G401 (cell line): ENCODE measurements at regions not wholly inside any gene's neighbourhood (a gene's known extent, or its start where the extent isn't known, plus 50 kb on each side); places are given as distances from the start of the nearest gene placed in this dataset.

Experiments
- DNase-seq: peaks from one replicate; pipeline ENCODE4 v3.0.0-alpha.2; 2015; ENCODE audit warnings: low spot score
- in situ Hi-C: cut with HindIII; loops from 2 replicates; pipeline ENCODE4 v1.10.0; 2016; ENCODE audit warnings: low sequenced_read_pairs, mixed read lengths

DNA sequence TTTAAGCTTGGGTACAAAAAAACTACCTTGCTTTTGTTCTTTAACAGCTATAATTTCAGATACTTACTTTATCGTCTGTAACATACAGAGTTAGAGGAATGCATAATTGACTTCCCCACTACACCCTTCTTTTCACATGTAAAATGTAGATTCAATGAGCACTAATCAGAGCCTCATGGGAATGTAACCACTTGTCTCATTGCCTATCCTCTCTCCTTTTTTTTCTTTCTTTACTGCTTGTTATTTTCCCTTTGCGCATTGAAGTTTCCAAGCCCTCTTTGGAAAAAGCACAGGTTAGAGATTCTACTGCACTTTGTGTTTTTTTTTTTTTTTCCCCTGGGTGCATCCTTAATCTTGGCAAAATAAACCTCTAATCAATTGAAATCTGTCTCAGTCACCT is 965.1 kb upstream of the PABPC4L start:
- no peak for DNase-seq
- in situ Hi-C loops = no loop called here

DNA sequence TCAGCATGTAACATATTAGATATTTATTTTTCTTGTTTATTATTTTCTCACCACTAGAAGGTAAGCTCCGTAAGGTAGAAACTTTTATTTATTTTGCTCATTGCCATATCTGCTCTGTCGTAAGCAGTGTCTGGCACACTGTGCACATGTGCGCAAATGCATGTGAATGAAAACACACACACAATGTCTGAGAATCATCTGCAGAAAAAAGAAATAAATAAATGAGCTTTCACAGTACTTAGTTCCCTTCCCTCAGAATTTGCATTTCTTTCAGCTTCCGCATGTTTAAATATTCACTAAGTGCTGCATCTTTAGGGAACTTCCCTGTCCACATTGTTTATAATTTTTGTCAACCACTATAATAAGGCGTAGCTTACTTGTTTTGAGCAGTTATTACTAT is 963.0 kb upstream of the PABPC4L start:
- in situ Hi-C loops = no loop called here
- DNase-seq = no peak

DNA sequence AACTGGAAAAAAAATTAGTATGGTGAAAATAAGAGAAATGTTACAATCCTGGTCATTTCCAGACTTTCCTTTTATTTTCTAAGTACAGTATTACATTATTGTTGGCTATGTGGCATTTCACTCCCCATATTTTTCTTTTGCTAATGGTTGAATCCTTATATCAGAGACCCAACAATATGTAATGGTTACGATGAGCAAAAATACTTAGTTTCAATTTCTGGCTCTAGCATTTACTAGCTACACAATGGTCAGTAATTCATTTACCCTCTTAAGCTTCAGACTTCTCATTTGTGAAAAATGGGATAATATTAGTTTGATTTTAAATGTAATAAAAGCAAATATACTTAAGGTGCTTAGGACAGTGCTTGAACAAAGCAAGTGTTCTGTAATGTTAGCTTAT is 942.9 kb upstream of the PABPC4L start:
- no peak for DNase-seq
- in situ Hi-C loops = no loop called here

DNA sequence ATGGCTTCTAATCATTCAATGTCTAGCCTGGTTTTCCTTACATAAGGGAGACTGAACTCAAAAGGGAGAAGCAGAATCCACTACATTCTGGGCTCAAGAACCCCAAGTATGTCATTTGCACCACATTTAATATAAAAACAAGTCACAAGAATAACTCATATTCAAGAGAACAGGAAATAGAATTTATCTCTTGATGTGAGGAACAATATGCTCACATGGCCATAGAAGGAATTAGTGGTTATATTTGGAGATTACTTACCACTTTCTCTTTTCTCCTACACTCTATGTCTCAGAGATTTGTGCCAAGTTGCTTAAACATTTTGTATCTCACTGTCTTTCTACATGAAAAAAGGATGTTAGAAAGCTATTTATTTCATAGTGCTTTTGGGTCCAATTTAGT is 922.6 kb upstream of the PABPC4L start:
- DNase-seq = no peak
- in situ Hi-C loops = no loop called here

DNA sequence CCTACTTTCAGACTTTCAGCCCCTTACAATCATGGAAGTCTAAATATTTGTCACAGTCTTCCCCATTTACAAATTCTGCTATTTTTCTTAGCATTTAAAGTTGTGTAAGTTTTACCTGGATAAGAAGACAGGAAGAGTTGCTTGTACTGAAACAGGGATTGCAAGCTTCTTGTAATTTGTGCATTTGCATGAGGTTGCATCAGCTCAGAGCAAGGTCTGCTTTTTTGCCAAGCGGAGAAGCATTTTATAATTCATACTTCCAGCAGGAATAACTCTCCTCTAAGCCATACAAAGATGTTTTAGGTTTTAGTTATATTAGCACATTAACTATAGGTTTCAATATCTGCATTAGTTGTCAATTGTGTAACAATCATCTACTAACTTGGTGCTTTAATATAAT is 922.0 kb upstream of the PABPC4L start:
- in situ Hi-C loops = no loop called here
- DNase-seq = no peak

DNA sequence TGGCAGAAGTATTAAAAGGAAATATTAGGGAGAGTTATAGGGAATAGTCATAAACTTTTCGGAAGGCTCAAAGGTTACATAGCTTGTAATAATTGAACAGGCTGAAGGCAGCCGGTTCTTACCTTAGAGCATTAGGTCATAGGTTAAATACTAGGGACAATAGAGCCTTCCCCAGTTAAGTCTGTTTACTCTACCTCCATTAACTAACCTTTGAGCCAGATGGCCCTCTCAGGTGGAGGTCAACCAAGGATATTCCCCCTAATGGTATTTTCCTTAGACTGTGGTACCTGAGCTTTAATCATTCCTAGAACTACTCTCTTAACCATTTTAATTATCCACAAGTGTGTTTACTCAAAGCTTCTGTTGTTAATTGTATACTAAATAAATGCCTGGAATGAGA is 920.9 kb upstream of the PABPC4L start:
- no peak for DNase-seq
- in situ Hi-C loops = no loop called here

DNA sequence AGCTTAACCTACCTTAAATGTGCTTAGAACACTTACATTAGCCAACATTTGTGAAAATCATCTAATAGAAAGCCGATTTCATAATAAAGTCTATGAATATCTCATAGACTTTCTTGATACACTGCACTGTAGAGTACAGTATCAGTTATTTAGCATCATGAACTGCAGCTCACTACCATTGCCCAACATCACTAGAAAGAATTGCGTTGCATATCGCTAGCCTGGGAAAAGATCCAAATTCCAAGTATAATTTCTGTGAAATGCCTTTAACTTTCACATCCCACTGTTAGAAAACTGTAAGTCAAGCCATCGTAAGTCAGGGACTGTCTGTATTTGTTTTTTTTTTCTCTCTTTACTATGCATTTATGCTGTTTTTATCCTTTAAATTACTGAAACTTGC is 918.6 kb upstream of the PABPC4L start:
- in situ Hi-C loops = no loop called here

DNA sequence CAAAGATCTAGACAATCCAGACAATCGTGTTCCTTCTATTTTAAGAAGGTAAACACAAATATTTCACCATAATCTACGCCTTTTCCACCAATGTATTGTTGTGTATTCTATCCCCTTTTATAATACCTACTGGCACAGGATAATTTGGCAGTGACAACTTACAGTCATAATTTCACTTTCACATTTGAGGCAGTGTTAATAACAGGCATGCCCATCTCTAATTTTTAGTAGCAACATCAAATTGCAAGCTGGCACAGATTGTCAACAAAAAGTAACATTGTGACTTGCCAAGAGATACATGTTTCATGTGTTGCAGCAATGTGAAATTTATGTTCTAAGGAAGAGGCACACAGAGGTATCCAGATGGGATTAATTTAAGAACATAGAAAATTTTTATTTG is 912.5 kb upstream of the PABPC4L start:
- in situ Hi-C loops = no loop called here
- DNase-seq = no peak

More for the DNA sequence above, 918.6 kb upstream of the PABPC4L start:
- DNase-seq = no peak

DNA sequence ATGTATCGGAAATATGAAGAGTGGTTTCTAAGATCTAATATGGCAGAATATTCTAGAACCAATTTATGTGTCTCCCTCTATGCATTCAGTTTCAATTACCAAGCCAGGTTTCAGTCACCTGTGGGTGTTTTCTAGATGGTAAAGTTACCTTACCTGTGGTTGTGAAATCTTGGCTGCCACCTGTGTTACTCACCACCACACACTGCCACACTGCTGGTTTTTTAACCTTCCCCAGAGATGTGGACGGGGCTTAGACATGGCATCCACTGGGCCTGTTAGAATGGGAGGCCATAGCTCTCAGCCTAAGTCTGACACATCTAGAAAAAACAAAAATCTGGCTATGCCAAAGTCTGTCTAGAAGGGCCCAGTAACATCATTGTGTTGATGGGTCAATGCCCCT is 896.5 kb upstream of the PABPC4L start:
- in situ Hi-C loops = no loop called here
- no peak for DNase-seq

DNA sequence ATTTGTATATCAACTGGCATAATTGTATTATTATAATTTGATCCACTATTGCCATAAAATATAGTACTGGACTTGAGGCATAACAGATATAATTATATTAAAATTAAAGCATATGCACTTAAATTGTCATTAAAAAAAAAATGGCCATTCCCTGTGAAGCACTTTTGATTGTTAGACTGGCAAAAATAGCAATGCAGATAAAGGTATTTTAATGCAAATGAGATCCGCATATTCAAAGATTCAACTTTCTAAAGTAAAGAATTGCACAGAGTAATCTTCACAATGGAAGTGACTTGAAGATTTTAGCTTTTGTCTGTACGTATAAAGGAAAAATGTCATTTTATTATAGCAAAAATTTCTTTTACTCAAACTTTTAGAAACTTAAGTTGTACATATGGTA is 871.8 kb upstream of the PABPC4L start:
- in situ Hi-C loops = no loop called here
- DNase-seq = no peak

DNA sequence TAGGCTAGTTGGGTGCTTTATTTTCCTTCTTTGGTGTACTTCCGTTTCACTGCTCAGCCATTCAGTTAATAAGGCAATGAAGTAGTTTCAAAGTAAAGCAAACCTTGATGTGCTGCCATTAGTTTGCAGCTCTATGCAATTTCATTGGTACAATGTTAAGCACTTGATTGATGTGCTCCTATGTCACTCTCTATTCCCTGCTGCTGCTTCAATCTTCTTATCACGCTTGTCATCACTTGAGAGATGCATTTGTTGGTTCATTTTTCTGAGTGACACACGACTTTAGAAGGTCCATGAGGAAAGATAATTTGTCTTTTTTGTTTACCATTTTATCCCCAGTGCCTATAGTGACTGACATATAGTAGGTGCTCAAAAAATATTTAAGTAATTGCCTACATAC is 871.0 kb upstream of the PABPC4L start:
- no peak for DNase-seq
- in situ Hi-C loops = no loop called here

DNA sequence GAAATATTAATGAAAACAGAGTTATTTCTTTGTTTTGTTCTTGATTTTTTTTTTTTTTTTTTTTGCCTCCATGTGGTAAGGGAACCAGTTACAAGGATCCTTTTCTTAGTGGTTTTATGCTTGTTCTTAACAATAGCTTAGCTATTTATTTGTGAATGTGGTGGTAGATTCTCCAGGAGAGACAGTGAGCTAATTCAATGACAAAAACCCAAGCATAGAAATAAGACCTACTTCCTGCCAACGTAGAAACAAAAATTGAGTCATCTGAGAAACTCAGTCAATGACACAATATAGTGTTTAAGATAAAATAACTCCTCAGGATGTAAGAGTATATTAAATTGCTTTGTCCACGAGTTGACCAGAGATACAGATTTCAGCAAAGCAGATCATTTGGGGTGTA is 863.8 kb upstream of the PABPC4L start:
- DNase-seq = no peak
- in situ Hi-C loops = no loop called here

DNA sequence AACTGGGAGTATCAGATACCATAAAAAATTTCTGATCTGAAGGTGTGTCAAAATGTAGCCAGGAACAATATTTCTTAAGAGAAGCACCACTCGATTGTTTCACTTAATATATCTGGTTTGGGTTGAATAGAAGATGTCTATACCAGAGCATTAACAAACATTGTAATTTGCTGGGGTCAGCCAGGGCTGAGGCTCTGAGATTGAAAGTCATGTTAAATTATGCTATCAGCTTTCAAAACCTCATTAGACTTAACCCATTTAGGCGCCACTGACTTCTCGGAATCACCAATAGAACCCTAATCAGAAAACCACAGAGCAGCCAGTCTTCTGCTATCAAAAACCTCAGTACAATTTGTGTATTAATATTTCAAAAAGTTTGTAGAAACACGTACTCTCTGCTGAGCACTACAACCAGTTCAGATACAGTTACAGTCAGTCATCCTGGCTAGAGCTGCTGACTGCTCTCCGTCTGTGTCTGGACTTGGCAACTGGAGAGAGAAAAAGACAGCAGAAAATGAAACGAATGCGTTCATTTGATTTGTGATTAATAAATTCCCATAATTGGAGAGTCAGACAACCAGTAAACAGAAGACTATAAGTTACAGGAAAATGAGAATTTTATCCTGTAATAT is 848.6 kb upstream of the PABPC4L start:
- no peak for DNase-seq
- in situ Hi-C loops = no loop called here

DNA sequence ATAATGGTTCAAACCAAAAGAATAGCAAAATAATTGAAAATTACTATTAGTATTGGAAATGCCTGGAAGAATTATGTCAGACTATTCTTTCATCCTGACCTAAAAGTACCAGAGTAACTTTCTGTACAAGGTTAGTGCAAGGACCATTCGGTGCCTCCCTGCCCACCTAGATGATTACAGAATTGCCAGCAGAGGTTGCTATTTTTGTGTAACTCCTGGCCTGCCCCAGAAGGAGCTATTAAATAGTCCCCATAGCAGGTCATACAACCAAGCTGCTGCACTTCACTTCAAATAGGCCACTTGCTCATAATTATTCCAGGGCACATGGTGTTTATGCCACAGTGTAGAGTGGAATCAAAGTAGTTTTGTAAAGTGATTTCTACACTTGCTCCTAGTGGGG is 831.1 kb upstream of the PABPC4L start:
- no peak for DNase-seq
- in situ Hi-C loops = no loop called here

DNA sequence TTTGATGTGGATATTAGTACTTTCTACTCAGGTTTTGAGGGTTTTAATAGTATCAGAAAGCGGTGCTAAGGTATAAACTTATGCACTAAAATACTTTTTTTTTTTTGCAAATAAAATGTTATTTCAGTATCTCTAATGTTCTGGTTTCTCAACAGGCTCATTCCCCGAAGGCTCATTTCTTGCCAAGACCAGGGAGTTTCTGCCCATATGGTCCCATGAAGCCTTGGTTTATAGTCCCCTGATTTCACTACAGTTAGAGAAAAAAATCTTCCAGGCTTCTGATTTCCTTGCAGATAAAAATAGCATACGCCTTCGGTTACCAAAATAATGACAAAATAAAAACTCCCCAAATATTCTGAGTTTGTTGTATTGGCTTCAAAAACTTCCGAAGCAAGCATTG is 814.2 kb upstream of the PABPC4L start:
- in situ Hi-C loops = no loop called here
- no peak for DNase-seq

DNA sequence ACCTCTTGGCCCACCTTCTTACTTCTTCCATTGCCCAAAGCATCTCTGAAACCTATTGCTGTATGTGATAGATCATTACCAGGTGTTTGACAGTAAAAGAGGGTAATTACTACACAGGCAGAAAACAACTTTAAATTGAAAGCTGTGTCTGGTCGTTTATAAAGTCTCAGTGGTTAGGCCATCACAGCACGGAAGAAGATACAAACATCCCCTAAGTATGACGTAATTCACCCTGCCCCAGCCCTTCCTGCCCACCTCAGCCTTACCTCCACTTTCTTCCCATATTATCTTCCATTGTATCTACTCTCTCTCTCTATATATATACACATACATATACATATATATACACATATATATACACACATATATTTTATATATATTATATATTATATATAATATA is 805.8 kb upstream of the PABPC4L start:
- in situ Hi-C loops = no loop called here
- DNase-seq = no peak

DNA sequence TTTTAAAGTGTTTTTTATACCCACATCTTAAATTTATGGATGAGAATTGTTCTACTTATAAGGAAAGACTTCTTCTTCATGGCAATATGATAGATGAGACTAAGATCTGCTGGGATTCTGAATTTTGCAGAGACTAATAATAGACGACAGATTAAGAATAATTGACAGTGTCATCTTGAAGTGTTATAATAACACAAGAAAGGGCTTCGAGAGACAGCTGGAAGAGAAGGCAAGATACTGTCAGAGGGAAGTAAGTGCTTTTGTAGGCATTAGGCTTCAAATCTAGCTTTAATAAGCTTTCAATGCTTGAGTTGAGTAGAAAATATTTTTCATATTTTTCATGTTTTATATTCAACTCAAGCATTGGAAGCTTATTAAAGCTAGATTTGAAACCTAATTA is 797.6 kb upstream of the PABPC4L start:
- DNase-seq = no peak
- in situ Hi-C loops = no loop called here

DNA sequence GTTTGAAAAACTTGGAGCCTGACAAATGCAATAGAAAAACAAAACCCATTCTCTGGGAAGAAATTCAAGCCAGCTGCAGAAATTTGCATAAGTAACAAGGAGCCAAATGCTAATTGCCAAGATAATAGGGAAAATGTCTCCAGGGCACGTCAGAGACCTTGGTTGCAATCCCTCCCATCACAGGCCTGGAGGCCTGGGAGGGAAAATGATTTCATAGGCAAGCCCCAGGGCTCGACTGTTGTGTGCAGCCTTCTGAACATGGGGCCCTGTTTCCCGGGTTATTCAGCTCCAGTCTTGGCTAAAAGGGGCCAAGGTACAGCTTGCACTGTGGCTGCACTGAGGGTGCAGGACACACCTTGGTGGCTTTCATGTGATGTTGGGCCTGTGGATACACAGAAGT is 760.4 kb upstream of the PABPC4L start:
- in situ Hi-C loops = no loop called here
- no peak for DNase-seq

DNA sequence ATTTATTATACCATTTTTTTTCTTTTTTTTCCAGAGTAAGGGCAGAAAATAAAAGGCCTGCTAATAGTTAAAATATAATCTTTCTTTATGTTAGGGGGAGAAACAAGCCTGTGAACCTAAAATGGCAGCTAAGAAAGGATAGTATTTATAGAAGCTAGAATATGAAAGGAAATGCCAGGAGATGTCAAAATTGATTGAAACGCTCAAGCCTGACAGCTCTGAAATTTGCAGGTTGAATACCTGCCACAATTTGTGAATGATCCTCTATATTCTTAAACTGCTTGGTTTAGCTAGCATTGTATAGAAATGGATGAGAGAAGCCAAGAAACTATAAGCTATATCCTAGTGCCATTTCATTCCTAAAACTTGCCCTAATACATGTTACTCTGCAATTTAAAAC is 757.3 kb upstream of the PABPC4L start:
- DNase-seq = no peak
- in situ Hi-C loops = no loop called here

DNA sequence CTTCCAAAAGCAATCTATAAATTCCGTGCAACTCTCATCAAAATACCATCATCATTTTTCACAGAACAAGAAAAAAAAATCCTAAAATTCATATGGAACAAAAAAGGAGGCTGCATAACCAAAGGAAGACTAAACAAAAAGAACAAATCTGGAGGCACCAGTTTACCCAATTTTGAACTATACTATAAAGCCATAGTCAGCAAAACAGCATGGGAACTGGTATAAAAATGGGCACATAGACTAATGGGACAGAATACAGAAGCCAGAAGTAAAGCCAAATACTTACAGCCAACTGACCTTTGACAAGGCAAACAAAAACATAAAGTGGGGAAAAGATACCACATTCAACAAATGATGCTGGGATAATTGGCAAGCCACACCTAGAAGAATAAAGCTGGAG is 753.5 kb upstream of the PABPC4L start:
- in situ Hi-C loops = no loop called here
- DNase-seq = no peak

DNA sequence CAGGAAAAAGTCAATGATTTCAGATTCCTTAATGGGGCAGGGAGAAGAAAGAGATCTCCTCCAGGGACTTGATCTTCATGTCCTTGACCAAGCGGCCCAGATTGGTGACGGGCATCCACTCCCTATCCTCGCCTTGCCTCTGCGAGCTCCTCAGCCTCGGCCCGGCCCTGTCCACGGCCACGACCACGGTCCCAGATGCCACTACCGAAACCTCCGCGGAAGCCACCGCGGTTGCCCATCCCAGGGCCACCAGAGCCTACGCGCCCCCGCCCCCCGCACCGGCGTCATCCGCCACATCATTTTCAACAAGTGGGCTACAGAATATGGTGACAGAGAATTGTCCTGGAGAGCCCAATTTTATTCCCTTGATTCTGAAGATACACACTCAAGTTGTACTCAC is 751.2 kb upstream of the PABPC4L start:
- in situ Hi-C loops = no loop called here
- no peak for DNase-seq

DNA sequence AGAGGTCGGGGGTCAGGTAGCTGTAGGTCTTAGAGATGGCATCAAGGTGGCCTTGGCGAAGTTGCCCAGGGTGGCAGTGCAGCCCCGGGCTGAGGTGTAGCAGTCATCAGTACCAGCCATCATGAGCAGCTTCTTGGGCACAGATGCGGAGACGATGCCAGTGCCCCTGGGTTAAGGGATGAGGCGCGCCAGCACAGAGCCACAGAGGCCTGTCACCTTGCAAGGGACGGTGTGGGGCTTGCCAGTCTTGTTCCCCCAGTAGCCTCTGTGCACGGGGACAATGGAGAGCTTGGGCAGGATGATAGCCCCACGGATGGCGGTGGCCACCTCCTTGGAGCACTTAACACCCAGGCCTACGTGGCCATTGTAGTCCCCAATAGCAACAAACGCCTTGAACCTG is 750.7 kb upstream of the PABPC4L start:
- in situ Hi-C loops = no loop called here

More for the DNA sequence above, 750.7 kb upstream of the PABPC4L start:
- DNase-seq = no peak
